Endothelial cell of umbilical vein (primary cell): ENCODE measurements at regions not wholly inside any gene's neighbourhood (a gene's known extent, or its start where the extent isn't known, plus 50 kb on each side); places are given as distances from the start of the nearest gene placed in this dataset.

ENCODE experiments used
- EZH2 ChIP-seq: IDR thresholded peaks from 2 replicates; pipeline ENCODE4 v1.6.1; 2012; ENCODE audit warnings: borderline replicate concordance, low read depth, mild to moderate bottlenecking, moderate library complexity, low read length, inconsistent platforms; ENCODE audit not compliant: severe bottlenecking
- JUN ChIP-seq: IDR thresholded peaks from 2 replicates; pipeline ENCODE4 v1.6.1; 2011; ENCODE audit warnings: borderline replicate concordance, low read depth; ENCODE audit not compliant: insufficient read length, insufficient read depth
- POLR2A ChIP-seq: IDR thresholded peaks from 2 replicates; pipeline ENCODE4 v1.6.1; 2012; ENCODE audit warnings: low read depth, mild to moderate bottlenecking, control low read depth, low read length
- TF ChIP-seq, protein P1 (sequence below), 2 donors: IDR thresholded peaks; 1 replicate in 1 of 2; 2 replicates in 1 of 2; pipeline ENCODE4 v1.5.1; 2011; ENCODE audit warnings: low read length in 2 of 2, mild to moderate bottlenecking in 2 of 2, moderate library complexity in 2 of 2, control low read depth in 1 of 2, inconsistent platforms in 1 of 2, low read depth in 1 of 2; ENCODE audit not compliant: insufficient read depth in 1 of 2; ENCODE audit errors: extremely low read depth in 1 of 2

DNA sequence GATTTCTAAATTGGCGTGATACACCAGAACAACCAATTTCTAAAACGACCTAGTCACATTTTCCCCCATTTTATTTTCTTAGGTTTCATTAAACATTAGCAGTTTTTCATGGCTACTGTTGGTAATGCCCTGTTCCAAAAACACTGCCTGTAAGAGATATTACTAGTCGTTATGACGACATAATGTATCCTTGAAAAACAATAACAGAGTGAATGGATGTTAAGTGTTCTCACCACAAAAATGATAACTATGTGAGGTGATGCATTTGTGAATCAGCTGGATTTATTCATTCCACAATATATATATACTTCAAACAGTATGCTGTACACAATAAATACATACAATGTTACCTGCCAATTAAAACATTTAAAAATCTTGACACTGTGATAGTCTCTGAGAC, 1147.6 kb upstream of the PCDH10 start:
- TF ChIP-seq POLR2A, result no peak
- TF ChIP-seq, protein P1, sequence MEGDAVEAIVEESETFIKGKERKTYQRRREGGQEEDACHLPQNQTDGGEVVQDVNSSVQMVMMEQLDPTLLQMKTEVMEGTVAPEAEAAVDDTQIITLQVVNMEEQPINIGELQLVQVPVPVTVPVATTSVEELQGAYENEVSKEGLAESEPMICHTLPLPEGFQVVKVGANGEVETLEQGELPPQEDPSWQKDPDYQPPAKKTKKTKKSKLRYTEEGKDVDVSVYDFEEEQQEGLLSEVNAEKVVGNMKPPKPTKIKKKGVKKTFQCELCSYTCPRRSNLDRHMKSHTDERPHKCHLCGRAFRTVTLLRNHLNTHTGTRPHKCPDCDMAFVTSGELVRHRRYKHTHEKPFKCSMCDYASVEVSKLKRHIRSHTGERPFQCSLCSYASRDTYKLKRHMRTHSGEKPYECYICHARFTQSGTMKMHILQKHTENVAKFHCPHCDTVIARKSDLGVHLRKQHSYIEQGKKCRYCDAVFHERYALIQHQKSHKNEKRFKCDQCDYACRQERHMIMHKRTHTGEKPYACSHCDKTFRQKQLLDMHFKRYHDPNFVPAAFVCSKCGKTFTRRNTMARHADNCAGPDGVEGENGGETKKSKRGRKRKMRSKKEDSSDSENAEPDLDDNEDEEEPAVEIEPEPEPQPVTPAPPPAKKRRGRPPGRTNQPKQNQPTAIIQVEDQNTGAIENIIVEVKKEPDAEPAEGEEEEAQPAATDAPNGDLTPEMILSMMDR (IDR thresholded peaks at IDR 0.05; ENCODE audit: extremely low read depth in 1 of 2, insufficient read depth in 1 of 2, low read depth in 1 of 2, low read length in 2 of 2), result no peak
- no peak for TF ChIP-seq JUN
- TF ChIP-seq EZH2, result no peak
